T47D (cell line): ENCODE measurements at regions not wholly inside any gene's neighbourhood (a gene's known extent, or its start where the extent isn't known, plus 50 kb on each side); places are given as distances from the start of the nearest gene placed in this dataset.

Experiments used
- DNase-seq, 2 experiments: peaks; one replicate each; pipeline versions ENCODE4 v3.0.0 to v3.0.0-alpha.2; 2011 to 2012; ENCODE audit warnings: low read depth in 1 of 2, low spot score in 1 of 2
- JUND ChIP-seq: IDR thresholded peaks from 2 replicates; pipeline ENCODE4 v1.6.1; 2012; ENCODE audit warnings: low read depth
- in situ Hi-C: cut with HindIII; loops from 2 replicates; pipeline ENCODE4 v1.10.0; 2016; ENCODE audit warnings: low sequenced_read_pairs, low pct_unique_long_range_greater_than_20kb

- no peak for DNase-seq
Measured at GRCh38 chr2:62349788-62350187, 153.9 kb downstream of the B3GNT2 start.

GRCh38 chr2:62348700-62349099 lies 152.8 kb downstream of the B3GNT2 start:
- TF ChIP-seq JUND: no peak
- in situ Hi-C loops: no loop called here

More at GRCh38 chr2:62349788-62350187, 153.9 kb downstream of the B3GNT2 start:
- in situ Hi-C loops: no loop called here
- no peak for TF ChIP-seq JUND

GRCh38 chr2:62347563-62348270 lies 151.8 kb downstream of the B3GNT2 start:
- no peak for TF ChIP-seq JUND
- no peak for DNase-seq
- in situ Hi-C loops: no loop called here

More at GRCh38 chr2:62348700-62349099, 152.8 kb downstream of the B3GNT2 start:
- DNase-seq: no peak

- no peak for TF ChIP-seq JUND
Measured at GRCh38 chr2:62344472-62344871, 148.6 kb downstream of the B3GNT2 start.

GRCh38 chr2:62343636-62344337 lies 147.9 kb downstream of the B3GNT2 start:
- TF ChIP-seq JUND: no peak
- in situ Hi-C loops: no loop called here
- no peak for DNase-seq

More at GRCh38 chr2:62344472-62344871, 148.6 kb downstream of the B3GNT2 start:
- in situ Hi-C loops: no loop called here
- DNase-seq: no peak

GRCh38 chr2:62343206-62343605 lies 147.3 kb downstream of the B3GNT2 start:
- no peak for TF ChIP-seq JUND
- DNase-seq: no peak
- in situ Hi-C loops: no loop called here

- in situ Hi-C loops: no loop called here
- DNase-seq: no peak
Measured at GRCh38 chr2:62340994-62341484, 145.1 kb downstream of the B3GNT2 start.

GRCh38 chr2:62339837-62340236 lies 143.9 kb downstream of the B3GNT2 start:
- in situ Hi-C loops: no loop called here
- no peak for TF ChIP-seq JUND
- no peak for DNase-seq

More at GRCh38 chr2:62340994-62341484, 145.1 kb downstream of the B3GNT2 start:
- no peak for TF ChIP-seq JUND

- in situ Hi-C loops: no loop called here
- no peak for TF ChIP-seq JUND
- no peak for DNase-seq
Measured at GRCh38 chr2:62339413-62339812, 143.5 kb downstream of the B3GNT2 start.

- no peak for DNase-seq
- in situ Hi-C loops: no loop called here
- TF ChIP-seq JUND: no peak
Measured at GRCh38 chr2:62338111-62338510, 142.2 kb downstream of the B3GNT2 start.

- in situ Hi-C loops: no loop called here
- no peak for DNase-seq
- TF ChIP-seq JUND: no peak
Measured at GRCh38 chr2:62337403-62337802, 141.5 kb downstream of the B3GNT2 start.

GRCh38 chr2:62335612-62336011 lies 139.7 kb downstream of the B3GNT2 start:
- no peak for TF ChIP-seq JUND
- DNase-seq: no peak
- in situ Hi-C loops: no loop called here

GRCh38 chr2:62334440-62335058 lies 138.6 kb downstream of the B3GNT2 start:
- DNase-seq: no peak
- no peak for TF ChIP-seq JUND
- in situ Hi-C loops: no loop called here
